ENCODE measurements at regions not wholly inside any gene's neighbourhood (a gene's known extent, or its start where the extent isn't known, plus 50 kb on each side); places are given as distances from the start of the nearest gene placed in this dataset.

DNA sequence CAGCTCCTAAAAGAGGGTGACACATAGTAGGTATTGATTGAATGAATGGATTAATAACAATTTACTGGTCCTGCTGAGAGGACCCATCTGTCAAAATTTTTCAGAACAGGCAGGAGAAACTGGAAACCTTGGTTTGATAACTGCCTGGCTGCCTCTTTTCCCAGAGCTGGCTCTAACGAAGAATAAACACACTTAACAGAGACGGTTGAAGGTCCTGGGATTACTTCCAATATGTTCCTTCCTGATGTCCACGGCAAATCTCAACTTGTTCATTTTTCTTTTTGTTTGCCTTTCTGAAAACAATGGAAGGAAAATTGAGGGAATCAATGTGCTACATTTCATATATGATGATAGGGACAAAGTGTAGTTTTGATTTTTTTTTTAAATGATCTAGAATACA lies 76.5 kb upstream of the SYT13 start:
- TF ChIP-seq, protein P1, sequence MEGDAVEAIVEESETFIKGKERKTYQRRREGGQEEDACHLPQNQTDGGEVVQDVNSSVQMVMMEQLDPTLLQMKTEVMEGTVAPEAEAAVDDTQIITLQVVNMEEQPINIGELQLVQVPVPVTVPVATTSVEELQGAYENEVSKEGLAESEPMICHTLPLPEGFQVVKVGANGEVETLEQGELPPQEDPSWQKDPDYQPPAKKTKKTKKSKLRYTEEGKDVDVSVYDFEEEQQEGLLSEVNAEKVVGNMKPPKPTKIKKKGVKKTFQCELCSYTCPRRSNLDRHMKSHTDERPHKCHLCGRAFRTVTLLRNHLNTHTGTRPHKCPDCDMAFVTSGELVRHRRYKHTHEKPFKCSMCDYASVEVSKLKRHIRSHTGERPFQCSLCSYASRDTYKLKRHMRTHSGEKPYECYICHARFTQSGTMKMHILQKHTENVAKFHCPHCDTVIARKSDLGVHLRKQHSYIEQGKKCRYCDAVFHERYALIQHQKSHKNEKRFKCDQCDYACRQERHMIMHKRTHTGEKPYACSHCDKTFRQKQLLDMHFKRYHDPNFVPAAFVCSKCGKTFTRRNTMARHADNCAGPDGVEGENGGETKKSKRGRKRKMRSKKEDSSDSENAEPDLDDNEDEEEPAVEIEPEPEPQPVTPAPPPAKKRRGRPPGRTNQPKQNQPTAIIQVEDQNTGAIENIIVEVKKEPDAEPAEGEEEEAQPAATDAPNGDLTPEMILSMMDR (IDR thresholded peaks at IDR 0.05; ENCODE audit: control insufficient read depth, insufficient read depth, low read depth, low read length, missing control alignments), result no peak
- DNase-seq (ENCODE audit: low read depth), result no peak
- no peak overlapping the region for H3K4me3 ChIP-seq (ENCODE audit: control insufficient read depth, low read depth, low read length)

DNA sequence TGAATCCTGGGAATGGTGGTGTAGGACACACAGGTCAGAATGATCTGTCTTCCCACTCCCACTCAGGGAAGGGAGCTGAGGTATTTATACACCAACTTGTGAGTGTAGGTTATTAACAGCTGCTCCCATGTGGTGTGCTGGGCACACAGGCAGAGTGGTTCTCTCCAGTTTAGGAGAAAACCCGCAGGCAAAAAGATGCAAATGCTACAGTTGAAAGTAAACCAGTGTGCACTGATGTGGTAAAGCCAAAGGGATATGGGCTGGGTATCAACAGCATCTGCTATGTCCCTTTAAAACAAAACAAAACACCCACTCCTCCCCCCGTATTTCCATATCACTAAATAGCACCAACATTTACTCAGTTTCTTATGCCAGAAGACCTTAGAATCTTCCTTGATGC lies 75.4 kb upstream of the SYT13 start:
- no peak overlapping the region for H3K4me3 ChIP-seq (ENCODE audit: control insufficient read depth, low read depth, low read length)
- TF ChIP-seq, protein P1 (IDR thresholded peaks at IDR 0.05; ENCODE audit: control insufficient read depth, insufficient read depth, low read depth, low read length, missing control alignments), result no peak
- DNase-seq (ENCODE audit: low read depth), result no peak

DNA sequence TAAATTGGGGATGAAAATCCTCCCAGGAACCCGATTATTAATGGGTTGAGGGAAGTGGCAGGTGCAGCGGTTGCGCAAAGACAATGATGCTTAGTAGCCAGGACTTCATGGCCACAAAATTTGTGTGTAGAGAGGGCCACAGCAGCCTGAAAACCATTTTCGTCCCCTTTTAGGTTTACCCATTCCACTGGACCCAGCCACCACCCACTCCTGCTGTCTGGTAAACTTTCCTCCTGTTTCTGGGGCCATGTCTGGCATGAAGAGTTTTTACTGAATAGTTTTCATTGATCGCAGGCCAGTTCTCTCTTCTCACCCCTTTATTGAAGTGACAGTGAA lies 69.5 kb upstream of the SYT13 start:
- DNase-seq (ENCODE audit: low read depth), result no peak
- H3K4me3 ChIP-seq (ENCODE audit: control insufficient read depth, low read depth, low read length), result peak overlapping the region; percentile 48
- TF ChIP-seq, protein P1 (IDR thresholded peaks at IDR 0.05; ENCODE audit: control insufficient read depth, insufficient read depth, low read depth, low read length, missing control alignments), result no peak

DNA sequence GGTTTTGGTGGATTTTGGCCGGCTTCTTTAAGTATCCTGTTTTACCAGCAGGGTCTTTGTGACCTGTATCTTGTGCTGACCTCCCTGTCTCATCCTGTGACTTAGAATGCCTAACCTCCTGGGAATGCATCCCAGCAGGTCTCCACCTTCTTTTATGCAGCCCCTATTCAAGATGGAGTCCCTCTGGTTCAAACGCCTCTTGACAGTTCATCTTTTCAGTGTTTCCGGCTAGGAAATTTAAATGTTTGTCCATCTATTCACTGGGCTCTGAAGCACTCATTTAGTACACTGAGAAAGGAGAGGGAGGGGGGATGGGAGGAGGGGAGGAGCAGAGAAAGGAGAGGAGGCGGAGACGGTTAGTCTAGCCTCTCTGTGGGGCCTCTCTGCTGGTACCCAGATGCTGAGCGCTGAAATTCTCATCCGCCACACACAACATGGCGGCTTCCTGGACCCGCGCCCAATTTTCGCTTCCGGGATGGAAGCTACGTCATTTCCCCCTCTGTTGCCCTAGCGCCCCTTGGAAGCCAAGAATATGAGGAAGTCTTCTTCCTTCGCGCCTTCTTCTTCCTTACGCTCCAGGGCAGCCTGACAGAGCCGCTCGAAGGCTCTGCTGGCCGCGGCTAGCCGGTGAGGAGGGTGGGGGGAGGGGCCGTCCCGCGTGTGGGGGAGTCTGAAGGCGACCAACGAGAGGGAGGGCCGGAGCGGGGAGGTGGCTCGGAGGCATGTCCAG lies 69.0 kb upstream of the SYT13 start:
- peak overlapping the region; percentile 48 for H3K4me3 ChIP-seq (ENCODE audit: control insufficient read depth, low read depth, low read length)
- TF ChIP-seq, protein P1 (IDR thresholded peaks at IDR 0.05; ENCODE audit: control insufficient read depth, insufficient read depth, low read depth, low read length, missing control alignments), result no peak
- DNase-seq (ENCODE audit: low read depth), result no peak

DNA sequence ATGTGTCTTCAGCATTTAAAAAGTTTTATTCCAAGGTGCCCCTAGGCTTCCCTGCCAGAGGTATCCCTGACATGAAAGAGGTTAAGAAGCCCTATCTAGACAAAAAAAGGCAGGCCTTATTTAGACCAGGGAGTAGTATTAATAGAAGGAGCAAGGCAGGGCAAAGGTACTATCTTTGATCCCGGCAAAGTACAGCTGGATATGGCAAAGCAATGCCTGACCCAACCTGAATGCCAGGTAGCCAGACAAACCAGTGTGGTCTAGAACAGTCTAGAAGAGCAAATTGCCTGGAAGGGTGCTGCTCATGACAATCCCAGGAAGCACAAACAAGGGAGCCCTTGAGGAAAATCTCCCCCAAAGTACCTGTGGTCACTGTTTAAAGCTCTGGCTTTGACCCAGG lies 62.6 kb upstream of the SYT13 start:
- no peak for DNase-seq (ENCODE audit: low read depth)
- TF ChIP-seq, protein P1 (IDR thresholded peaks at IDR 0.05; ENCODE audit: control insufficient read depth, insufficient read depth, low read depth, low read length, missing control alignments), result no peak
- no peak overlapping the region for H3K4me3 ChIP-seq (ENCODE audit: control insufficient read depth, low read depth, low read length)

DNA sequence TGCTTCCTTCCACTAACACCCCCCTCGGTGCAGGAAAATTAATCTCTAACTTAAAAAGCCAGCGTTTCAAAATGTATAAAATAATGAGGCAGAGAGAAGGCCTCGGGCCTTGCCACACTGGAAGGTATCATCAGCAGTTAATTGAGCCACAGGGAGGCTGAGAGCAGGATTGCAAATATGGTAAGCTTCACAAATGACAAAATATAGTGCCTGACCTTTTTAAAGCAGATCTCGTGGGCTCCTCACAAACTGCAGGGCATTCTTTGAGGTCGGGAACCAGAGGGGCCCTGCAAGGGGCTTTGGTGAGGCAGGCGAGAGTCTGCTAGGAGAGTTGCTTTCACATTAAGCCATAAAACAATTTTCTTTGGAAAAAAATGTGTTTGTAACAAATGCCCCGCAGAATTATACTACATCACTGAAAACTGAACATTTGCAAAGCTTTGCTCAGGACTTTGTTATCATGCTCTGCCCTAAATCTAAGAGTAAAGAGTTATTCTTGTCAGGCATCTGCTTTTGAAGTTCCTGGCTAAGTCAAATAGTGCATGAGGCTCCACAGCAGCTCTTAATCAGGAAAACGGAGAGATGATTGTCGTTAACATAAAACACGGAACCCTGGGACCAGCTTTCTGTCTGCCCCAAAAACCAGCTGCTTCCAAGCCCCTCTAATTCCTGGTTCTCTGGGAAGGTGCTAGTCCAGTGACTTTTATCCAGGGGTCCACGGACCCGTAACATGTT lies 61.4 kb upstream of the SYT13 start:
- TF ChIP-seq, protein P1 (IDR thresholded peaks at IDR 0.05; ENCODE audit: control insufficient read depth, insufficient read depth, low read depth, low read length, missing control alignments), result no peak
- no peak for DNase-seq (ENCODE audit: low read depth)
- H3K4me3 ChIP-seq (ENCODE audit: control insufficient read depth, low read depth, low read length), result no peak overlapping the region

Measured in AG09309 (cell line).